Breast epithelium (tissue), 3 donors: ENCODE measurements at regions not wholly inside any gene's neighbourhood (a gene's known extent, or its start where the extent isn't known, plus 50 kb on each side); places are given as distances from the start of the nearest gene placed in this dataset.

ENCODE experiments used
- POLR2A ChIP-seq: fragments of 450-650 bp; IDR thresholded peaks from one replicate; pipeline ENCODE4 v1.6.1; 2016; ENCODE audit warnings: antibody characterized with exemption, mild to moderate bottlenecking, moderate library complexity
- TF ChIP-seq, protein P1 (sequence below), 3 donors: fragments of 450-650 bp; IDR thresholded peaks; one replicate each; pipeline ENCODE4 v1.5.1; 2016 to 2017; ENCODE audit warnings: antibody characterized with exemption in 3 of 3, mild to moderate bottlenecking in 3 of 3, moderate library complexity in 3 of 3

DNA sequence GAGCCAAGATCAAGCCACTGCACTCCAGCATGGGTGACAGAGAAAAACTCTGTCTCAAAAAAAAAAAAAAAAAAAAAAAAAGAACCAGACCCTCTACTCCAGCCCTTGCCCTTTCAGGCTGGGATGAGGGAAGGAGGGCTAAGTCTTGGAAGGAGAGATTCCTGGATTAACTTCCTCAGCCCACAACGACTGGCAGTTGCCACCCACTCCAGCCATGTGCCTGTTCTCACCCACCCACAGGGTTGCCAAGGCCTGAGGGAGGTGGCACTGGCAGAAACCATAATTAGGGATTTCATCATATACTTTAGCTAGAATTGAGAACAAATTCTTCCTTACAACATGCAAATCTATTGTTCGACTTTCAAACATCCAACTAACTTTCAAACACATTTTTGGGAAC lies 87.8 kb upstream of the SLC30A5 start:
- TF ChIP-seq, protein P1, sequence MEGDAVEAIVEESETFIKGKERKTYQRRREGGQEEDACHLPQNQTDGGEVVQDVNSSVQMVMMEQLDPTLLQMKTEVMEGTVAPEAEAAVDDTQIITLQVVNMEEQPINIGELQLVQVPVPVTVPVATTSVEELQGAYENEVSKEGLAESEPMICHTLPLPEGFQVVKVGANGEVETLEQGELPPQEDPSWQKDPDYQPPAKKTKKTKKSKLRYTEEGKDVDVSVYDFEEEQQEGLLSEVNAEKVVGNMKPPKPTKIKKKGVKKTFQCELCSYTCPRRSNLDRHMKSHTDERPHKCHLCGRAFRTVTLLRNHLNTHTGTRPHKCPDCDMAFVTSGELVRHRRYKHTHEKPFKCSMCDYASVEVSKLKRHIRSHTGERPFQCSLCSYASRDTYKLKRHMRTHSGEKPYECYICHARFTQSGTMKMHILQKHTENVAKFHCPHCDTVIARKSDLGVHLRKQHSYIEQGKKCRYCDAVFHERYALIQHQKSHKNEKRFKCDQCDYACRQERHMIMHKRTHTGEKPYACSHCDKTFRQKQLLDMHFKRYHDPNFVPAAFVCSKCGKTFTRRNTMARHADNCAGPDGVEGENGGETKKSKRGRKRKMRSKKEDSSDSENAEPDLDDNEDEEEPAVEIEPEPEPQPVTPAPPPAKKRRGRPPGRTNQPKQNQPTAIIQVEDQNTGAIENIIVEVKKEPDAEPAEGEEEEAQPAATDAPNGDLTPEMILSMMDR (IDR thresholded peaks at IDR 0.05), result no peak
- no peak for TF ChIP-seq POLR2A
